ENCODE measurements at regions not wholly inside any gene's neighbourhood (a gene's known extent, or its start where the extent isn't known, plus 50 kb on each side); places are given as distances from the start of the nearest gene placed in this dataset.

- Histone ChIP-seq H3K27ac (no peak overlapping the region), H3K4me3 (no peak overlapping the region), H3K27me3 (no peaks in the 10 kb centered on the region), H3K4me1 (no peaks in the 10 kb centered on the region), H3K36me3 (ENCODE audit: low read depth, missing control alignments) (no peaks in the 10 kb centered on the region), H3K9me3 (no peaks in the 10 kb centered on the region)
- no peak for DNase-seq
- TF ChIP-seq CTCF (IDR thresholded peaks at IDR 0.05) (no peak), POLR2A (IDR thresholded peaks at IDR 0.05) (no peak)
- intact Hi-C loops (cut with DNase I; ENCODE audit: low total_unique reads) = no loop called here
- 75 to 82% methylated on average over 2 of the region's 2 CpGs for WGBS, 2 donors
These were observed 130.4 kb downstream of the DHX15 start for GRCh38 chr4:24453951-24454350.

GRCh38 chr4:24451870-24452269, 132.5 kb downstream of the DHX15 start:
- DNase-seq = no peak
- Histone ChIP-seq H3K27me3 (no peaks in the 10 kb centered on the region), H3K4me1 (no peaks in the 10 kb centered on the region), H3K9me3 (no peaks in the 10 kb centered on the region), H3K27ac (no peak overlapping the region), H3K4me3 (no peak overlapping the region), H3K36me3 (ENCODE audit: low read depth, missing control alignments) (no peaks in the 10 kb centered on the region)
- no peak for TF ChIP-seq POLR2A (IDR thresholded peaks at IDR 0.05)
- TF ChIP-seq CTCF (IDR thresholded peaks at IDR 0.05) = no peak
- whole genome bisulfite sequencing, 2 donors = 90 to 100% methylated on average over 2 of the region's 2 CpGs
- intact Hi-C loops (cut with DNase I; ENCODE audit: low total_unique reads) = no loop called here

- Histone ChIP-seq H3K27ac (no peak overlapping the region), H3K4me1 (no peaks in the 10 kb centered on the region), H3K27me3 (no peaks in the 10 kb centered on the region), H3K36me3 (ENCODE audit: low read depth, missing control alignments) (no peaks in the 10 kb centered on the region), H3K4me3 (no peak overlapping the region), H3K9me3 (no peaks in the 10 kb centered on the region)
- TF ChIP-seq POLR2A (IDR thresholded peaks at IDR 0.05) (no peak), CTCF (IDR thresholded peaks at IDR 0.05) (no peak)
- DNase-seq = no peak
- intact Hi-C loops (cut with DNase I; ENCODE audit: low total_unique reads) = no loop called here
- 78 to 90% methylated on average over 4 of the region's 4 CpGs for WGBS, 2 donors
These were observed 141.2 kb downstream of the DHX15 start for GRCh38 chr4:24443200-24443599.

DNA sequence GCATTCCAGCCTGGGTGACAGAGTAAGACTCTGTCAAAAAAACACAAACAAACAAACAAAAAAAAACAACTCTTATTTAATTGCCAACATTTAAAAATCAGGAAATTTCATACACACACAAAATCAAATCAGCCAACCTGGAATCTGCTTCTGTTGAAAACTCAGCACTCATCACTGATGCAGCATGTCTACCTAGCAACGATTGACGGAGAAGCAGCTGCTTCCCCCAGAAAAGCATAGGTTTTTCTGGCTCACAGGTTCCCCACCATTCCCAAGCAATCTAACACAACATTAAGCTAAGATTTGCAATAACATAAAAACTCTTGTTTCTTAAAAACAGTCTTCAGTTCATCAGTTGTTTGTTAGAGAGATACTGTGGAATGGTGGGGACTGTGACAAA, 143.6 kb downstream of the DHX15 start:
- no peaks in the 10 kb centered on the region for H3K27me3 ChIP-seq
- intact Hi-C loops (cut with DNase I; ENCODE audit: low total_unique reads) = no loop called here
- no peaks in the 10 kb centered on the region for H3K36me3 ChIP-seq (ENCODE audit: low read depth, missing control alignments)
- no peak overlapping the region for H3K27ac ChIP-seq
- H3K4me3 ChIP-seq = no peak overlapping the region
- H3K9me3 ChIP-seq = no peaks in the 10 kb centered on the region
- no peak for DNase-seq
- H3K4me1 ChIP-seq = no peaks in the 10 kb centered on the region
- TF ChIP-seq POLR2A (IDR thresholded peaks at IDR 0.05) (no peak), CTCF (IDR thresholded peaks at IDR 0.05) (no peak)
- WGBS, 2 donors = 86 to 95% methylated on average over 2 of the region's 2 CpGs

DNA sequence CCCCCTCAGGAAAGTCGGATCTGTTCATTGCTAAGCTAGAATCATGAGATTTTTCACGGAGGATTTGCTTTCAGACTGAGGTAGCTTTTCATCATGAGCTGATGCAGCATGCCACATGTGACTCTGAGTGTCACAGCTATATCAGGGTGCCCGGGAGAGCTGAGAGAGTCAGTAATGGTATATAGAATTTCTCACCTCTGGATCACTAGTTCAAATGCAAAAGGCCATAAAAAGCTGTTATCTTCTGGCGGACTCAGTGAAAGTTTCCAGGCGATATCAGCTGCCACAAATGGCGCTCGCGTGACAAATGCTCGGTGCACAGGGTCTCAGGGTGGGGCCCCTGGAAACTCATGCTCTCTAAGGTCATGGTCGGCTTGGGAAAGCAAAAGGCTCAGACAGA, 150.1 kb downstream of the DHX15 start:
- H3K36me3 ChIP-seq (ENCODE audit: low read depth, missing control alignments) = no peaks in the 10 kb centered on the region
- no peak for TF ChIP-seq CTCF (IDR thresholded peaks at IDR 0.05)
- TF ChIP-seq POLR2A (IDR thresholded peaks at IDR 0.05) = no peak
- H3K27ac ChIP-seq = no peak overlapping the region
- no peaks in the 10 kb centered on the region for H3K4me1 ChIP-seq
- no peak for DNase-seq
- no peaks in the 10 kb centered on the region for H3K27me3 ChIP-seq
- no peaks in the 10 kb centered on the region for H3K9me3 ChIP-seq
- no peak overlapping the region for H3K4me3 ChIP-seq
- 67 to 76% methylated on average over 10 of the region's 10 CpGs for WGBS, 2 donors
- intact Hi-C loops (cut with DNase I; ENCODE audit: low total_unique reads) = no loop called here
